SK-N-SH (cell line): ENCODE measurements at regions not wholly inside any gene's neighbourhood (a gene's known extent, or its start where the extent isn't known, plus 50 kb on each side); places are given as distances from the start of the nearest gene placed in this dataset.

Experiments used
- CTCF ChIA-PET: fragments of 300-600, 350-600 bp; formaldehyde crosslinking; extraction: SDS; loops from one replicate; lab custom pipeline; 2021; lab: Yijun Ruan, JAX
- POLR2A ChIA-PET: fragments of 350-600 bp; sonication (Branson Sonifier 250); formaldehyde crosslinking; extraction: SDS; loops from one replicate; lab custom pipeline; 2020; ENCODE audit warnings: antibody characterized with exemption, inconsistent platforms; lab: Yijun Ruan, JAX
- DNase-seq: peaks from one replicate; pipeline ENCODE4 v3.0.0; 2012
- H2AFZ ChIP-seq: fragments of 200-600 bp; sonication (generic); 2 replicates; pipeline ENCODE4 v1.8.1; 2016; ENCODE audit warnings: antibody characterized with exemption, mild to moderate bottlenecking, low read depth
- H3F3A ChIP-seq: fragments of 200-600 bp; sonication (generic); replicated peaks from 2 replicates; pipeline ENCODE3; 2016; ENCODE audit warnings: antibody characterized with exemption, mild to moderate bottlenecking; ENCODE audit not compliant: insufficient read depth
- H3K27ac ChIP-seq, 2 experiments: fragments of 200-500 bp in 1 of 2; fragments of 200-600 bp in 1 of 2; sonication (Bioruptor generic) in 1 of 2; sonication (generic), shearing (Covaris generic) in 1 of 2; 2 replicates each; pipeline versions ENCODE4 v1.5.1 to v1.6.1; 2014 to 2016; ENCODE audit warnings: low read depth in 2 of 2, inconsistent platforms in 1 of 2, low read length in 1 of 2, mild to moderate bottlenecking in 1 of 2, mixed read lengths in 1 of 2
- H3K27me3 ChIP-seq: fragments of 200-600 bp; sonication (generic), shearing (Covaris generic); 2 replicates; pipeline ENCODE4 v1.6.1; 2016; ENCODE audit warnings: mixed run types; ENCODE audit not compliant: insufficient read depth
- H3K36me3 ChIP-seq, 2 experiments: fragments of 200-500 bp in 1 of 2; fragments of 200-600 bp in 1 of 2; sonication (Bioruptor generic) in 1 of 2; sonication (generic) in 1 of 2; replicated peaks in 1 of 2; 2 replicates each; pipeline versions ENCODE3 to v1.5.1; 2014 to 2016; ENCODE audit warnings: low read length in 1 of 2, mild to moderate bottlenecking in 1 of 2; ENCODE audit not compliant: insufficient read depth in 2 of 2, control insufficient read depth in 1 of 2
- H3K4me1 ChIP-seq, 2 experiments: fragments of 200-500 bp in 1 of 2; fragments of 200-600 bp in 1 of 2; sonication (Bioruptor generic) in 1 of 2; sonication (generic), shearing (Covaris generic) in 1 of 2; 2 replicates each; pipeline versions ENCODE4 v1.5.1 to v1.6.1; 2014 to 2016; ENCODE audit warnings: low read depth in 1 of 2, low read length in 1 of 2, mixed run types in 1 of 2; ENCODE audit not compliant: insufficient read depth in 2 of 2, control insufficient read depth in 1 of 2
- H3K4me2 ChIP-seq: fragments of 200-600 bp; sonication (generic), shearing (Covaris generic); 2 replicates; pipeline ENCODE4 v1.6.1; 2017; ENCODE audit warnings: mixed run types
- H3K4me3 ChIP-seq, 2 experiments: fragments of 200-500 bp in 1 of 2; fragments of 200-600 bp in 1 of 2; sonication (Bioruptor generic) in 1 of 2; sonication (generic), shearing (Covaris generic) in 1 of 2; 2 replicates each; pipeline versions ENCODE4 v1.5.1 to v1.8.1; 2014 to 2016; ENCODE audit warnings: low read depth in 2 of 2, inconsistent platforms in 1 of 2, low read length in 1 of 2, mild to moderate bottlenecking in 1 of 2, mixed read lengths in 1 of 2, moderate library complexity in 1 of 2
- H3K79me2 ChIP-seq: fragments of 200-600 bp; sonication (generic); 2 replicates; pipeline ENCODE4 v1.8.1; 2017; ENCODE audit warnings: mild to moderate bottlenecking; ENCODE audit not compliant: insufficient read depth
- H3K9ac ChIP-seq: fragments of 200-600 bp; sonication (generic); 2 replicates; pipeline ENCODE4 v1.6.1; 2017; ENCODE audit warnings: mixed run types
- H3K9me2 ChIP-seq: fragments of 200-600 bp; sonication (generic); 2 replicates; pipeline ENCODE4 v1.6.1; 2017; ENCODE audit warnings: mixed run types
- H3K9me3 ChIP-seq: fragments of 200-600 bp; sonication (generic); 2 replicates; pipeline ENCODE4 v1.6.1; 2017; ENCODE audit warnings: mixed run types, mild to moderate bottlenecking, moderate library complexity
- H4K20me1 ChIP-seq: fragments of 200-600 bp; sonication (generic); 2 replicates; pipeline ENCODE4 v1.6.1; 2017; ENCODE audit warnings: mild to moderate bottlenecking, mixed run types; ENCODE audit not compliant: insufficient read depth
- CHD2 ChIP-seq: fragments of 150-350 bp; IDR thresholded peaks from 2 replicates; pipeline ENCODE4 v1.6.1; 2018; ENCODE audit warnings: low read length; ENCODE audit not compliant: partially characterized antibody
- EP300 ChIP-seq, 2 experiments: IDR thresholded peaks; 2 replicates each; pipeline versions ENCODE4 v1.4.0 to v1.6.1; 2012; ENCODE audit warnings: borderline replicate concordance in 1 of 2, low read depth in 1 of 2, low read length in 1 of 2
- EZH2phosphoT487 ChIP-seq: fragments of 200-600 bp; sonication (generic); IDR thresholded peaks from 2 replicates; pipeline ENCODE4 v1.6.1; 2017; ENCODE audit warnings: low read depth, mixed run types, mild to moderate bottlenecking, antibody characterized with exemption, moderate library complexity, borderline replicate concordance
- FOSL2 ChIP-seq: IDR thresholded peaks from 2 replicates; pipeline ENCODE4 v1.4.0; 2012; ENCODE audit warnings: low read depth, mild to moderate bottlenecking, moderate library complexity, borderline replicate concordance
- FOXJ3 ChIP-seq: sonication (generic); formaldehyde crosslinking; IDR thresholded peaks from 2 replicates; pipeline ENCODE4 v1.5.1; 2020; ENCODE audit warnings: mild to moderate bottlenecking, missing genetic modification reagents
- GABPA ChIP-seq: IDR thresholded peaks from 2 replicates; pipeline ENCODE4 v1.4.0; 2012; ENCODE audit warnings: low read depth, mild to moderate bottlenecking
- GATA2 ChIP-seq: sonication (generic); formaldehyde crosslinking; IDR thresholded peaks from 2 replicates; pipeline ENCODE4 v1.5.0; 2020; ENCODE audit warnings: mild to moderate bottlenecking, missing genetic modification reagents
- MEF2A ChIP-seq: IDR thresholded peaks from 2 replicates; pipeline ENCODE4 v1.4.0; 2012; ENCODE audit warnings: low read depth, borderline replicate concordance
- NFIC ChIP-seq: IDR thresholded peaks from 2 replicates; pipeline ENCODE4 v1.4.0; 2012; ENCODE audit warnings: borderline replicate concordance
- NRF1 ChIP-seq: IDR thresholded peaks from 2 replicates; pipeline ENCODE4 v1.6.1; 2012; ENCODE audit warnings: low read depth, mild to moderate bottlenecking, low read length
- POLR2AphosphoS5 ChIP-seq: IDR thresholded peaks from 2 replicates; pipeline ENCODE4 v1.6.1; 2012; ENCODE audit warnings: low read depth, low read length
- RCOR1 ChIP-seq: fragments of 150-350 bp; IDR thresholded peaks from 2 replicates; pipeline ENCODE4 v1.6.1; 2017; ENCODE audit warnings: antibody characterized with exemption, low read length
- RXRA ChIP-seq: IDR thresholded peaks from 2 replicates; pipeline ENCODE4 v1.4.0; 2012; ENCODE audit warnings: low read depth, mild to moderate bottlenecking, borderline replicate concordance
- SIN3A ChIP-seq: IDR thresholded peaks from 2 replicates; pipeline ENCODE4 v1.6.1; 2012; ENCODE audit warnings: low read depth, mild to moderate bottlenecking, low read length, moderate library complexity, borderline replicate concordance
- SMC3 ChIP-seq: IDR thresholded peaks from 2 replicates; pipeline ENCODE4 v1.6.1; 2012; ENCODE audit warnings: low read depth, low read length, improper control_type of control experiment
- TEAD4 ChIP-seq: IDR thresholded peaks from 2 replicates; pipeline ENCODE4 v1.4.0; 2012; ENCODE audit warnings: mild to moderate bottlenecking, borderline replicate concordance; ENCODE audit not compliant: insufficient read depth
- WGBS: methylation state at CpG from one replicate; pipeline ENCODE4 v1.1.6; 2017; ENCODE audit warnings: low lambda C conversion rate; 5-methylcytosine and 5-hydroxymethylcytosine counted together
- TF ChIP-seq, protein P1 (sequence below): IDR thresholded peaks from 2 replicates; pipeline ENCODE4; 2012
- TF ChIP-seq, protein P2 (sequence below): fragments of 200-600 bp; sonication (generic); IDR thresholded peaks from 2 replicates; pipeline ENCODE4 v1.6.1; 2017; ENCODE audit warnings: antibody characterized with exemption, mild to moderate bottlenecking, moderate library complexity
- TF ChIP-seq, protein P3 (sequence below): IDR thresholded peaks from 2 replicates; pipeline ENCODE4 v1.4.0; 2012; ENCODE audit warnings: low read depth, borderline replicate concordance
- TF ChIP-seq, protein P4 (sequence below): IDR thresholded peaks from 2 replicates; pipeline ENCODE4 v1.4.0; 2012; ENCODE audit warnings: low read depth

DNA sequence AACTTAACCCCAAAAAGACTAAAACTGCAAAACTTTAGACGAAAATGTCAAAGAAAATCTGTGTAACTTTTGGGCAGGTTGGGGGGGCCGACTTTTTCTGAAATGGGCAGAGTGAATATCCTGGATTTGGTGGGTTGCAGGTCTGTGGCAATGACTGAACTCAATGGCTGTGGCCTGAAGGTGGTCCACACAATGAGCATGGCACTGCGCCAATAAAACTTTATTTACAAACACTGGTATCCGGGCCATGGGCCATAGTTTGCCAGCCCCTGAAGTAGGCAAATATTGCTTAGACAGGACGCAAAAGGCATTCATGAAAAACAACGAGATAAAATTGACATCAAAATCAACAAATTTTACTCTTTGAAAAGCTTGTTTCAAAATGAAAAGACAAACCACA is 66.2 kb downstream of the RTP5 start:
- no peaks in the 10 kb centered on the region for H3K79me2 ChIP-seq
- TF ChIP-seq NRF1 (no peak), NFIC (0 out of 2 replicates have a peak, but pooled peaks have one; percentile 14)
- H3K36me3 ChIP-seq = no peaks in the 10 kb centered on the region
- no peak overlapping the region for H3K9ac ChIP-seq
- H3K27me3 ChIP-seq = no peaks in the 10 kb centered on the region
- WGBS = 91% methylated on average over 6 of the region's 6 CpGs
- H3F3A ChIP-seq = peaks cover 7% of the 10 kb centered on the region
- no peak overlapping the region for H3K4me3 ChIP-seq
- H3K4me1 ChIP-seq = peaks cover 5 to 11% of the 10 kb centered on the region in 2 experiments; a peak in 2 of 4 replicates
- H2AFZ ChIP-seq = no peak overlapping the region
- ChIA-PET POLR2A (no interaction called here), CTCF (no interaction called here)
- no peaks in the 10 kb centered on the region for H3K9me2 ChIP-seq
- no peaks in the 10 kb centered on the region for H3K9me3 ChIP-seq
- no peaks in the 10 kb centered on the region for H4K20me1 ChIP-seq
- H3K4me2 ChIP-seq = peak overlapping the region; percentile 5; the same call in 1 of the 2 replicates
- DNase-seq = no peak
- H3K27ac ChIP-seq = peak overlapping the region; percentile 39 to 73; a peak in 3 of 4 replicates

DNA sequence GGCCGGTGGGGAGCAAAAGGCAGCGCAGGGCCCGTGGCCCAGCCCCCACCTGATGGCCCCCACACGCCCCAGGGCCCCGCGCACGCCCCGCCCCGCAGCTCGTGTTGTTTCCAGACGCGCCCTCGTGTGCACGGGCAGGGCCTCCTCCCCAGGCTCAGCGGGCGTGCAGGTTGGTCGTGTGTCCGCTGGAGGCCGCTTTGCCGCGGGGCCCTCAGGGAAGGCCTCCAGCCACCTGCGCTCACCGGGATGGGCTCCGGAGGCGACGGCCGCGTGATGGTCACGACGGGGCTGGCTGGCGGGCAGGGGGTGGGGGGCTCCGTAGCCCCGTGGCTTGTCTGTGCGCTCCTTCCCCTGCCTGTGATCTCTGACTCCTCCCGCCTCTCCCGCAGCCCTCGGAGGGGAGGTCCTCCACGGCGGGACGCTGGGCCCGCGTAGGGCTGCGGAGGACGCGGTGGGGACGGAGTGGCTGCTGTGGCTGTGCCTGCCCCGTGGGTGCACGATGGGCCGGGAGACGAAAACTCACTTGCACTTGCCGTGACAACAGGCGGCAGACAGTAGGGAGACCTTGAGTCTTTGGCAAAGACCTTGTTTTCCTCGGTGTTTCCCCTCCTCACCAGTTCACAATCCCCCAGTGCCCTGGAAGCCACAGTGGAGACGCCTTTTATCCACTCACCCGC is 67.1 kb downstream of the RTP5 start:
- Histone ChIP-seq H3K4me3 (no peak overlapping the region), H3K4me2 (no peak overlapping the region), H3K36me3 (no peaks in the 10 kb centered on the region), H3F3A (peaks cover 7% of the 10 kb centered on the region), H3K9ac (no peak overlapping the region), H3K27ac (no peak overlapping the region)
- POLR2A ChIA-PET = no interaction called here
- TF ChIP-seq SMC3 (no peak), SIN3A (no peak), NFIC (no peak), RCOR1 (no peak), GATA2 (CRISPR knock-in tag) (no peak), GABPA (no peak), POLR2AphosphoS5 (no peak), RXRA (no peak), CHD2 (no peak), FOXJ3 (no peak), EZH2phosphoT487 (no peak), TEAD4 (no peak), FOSL2 (no peak), EP300 (IDR thresholded peaks at IDR 0.05; ENCODE audit: borderline replicate concordance in 1 of 2, low read depth in 1 of 2, low read length in 1 of 2) (no peak), MEF2A (no peak)
- TF ChIP-seq, protein P1, sequence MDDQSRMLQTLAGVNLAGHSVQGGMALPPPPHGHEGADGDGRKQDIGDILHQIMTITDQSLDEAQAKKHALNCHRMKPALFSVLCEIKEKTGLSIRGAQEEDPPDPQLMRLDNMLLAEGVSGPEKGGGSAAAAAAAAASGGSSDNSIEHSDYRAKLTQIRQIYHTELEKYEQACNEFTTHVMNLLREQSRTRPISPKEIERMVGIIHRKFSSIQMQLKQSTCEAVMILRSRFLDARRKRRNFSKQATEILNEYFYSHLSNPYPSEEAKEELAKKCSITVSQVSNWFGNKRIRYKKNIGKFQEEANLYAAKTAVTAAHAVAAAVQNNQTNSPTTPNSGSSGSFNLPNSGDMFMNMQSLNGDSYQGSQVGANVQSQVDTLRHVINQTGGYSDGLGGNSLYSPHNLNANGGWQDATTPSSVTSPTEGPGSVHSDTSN = no peak
- TF ChIP-seq, protein P2, sequence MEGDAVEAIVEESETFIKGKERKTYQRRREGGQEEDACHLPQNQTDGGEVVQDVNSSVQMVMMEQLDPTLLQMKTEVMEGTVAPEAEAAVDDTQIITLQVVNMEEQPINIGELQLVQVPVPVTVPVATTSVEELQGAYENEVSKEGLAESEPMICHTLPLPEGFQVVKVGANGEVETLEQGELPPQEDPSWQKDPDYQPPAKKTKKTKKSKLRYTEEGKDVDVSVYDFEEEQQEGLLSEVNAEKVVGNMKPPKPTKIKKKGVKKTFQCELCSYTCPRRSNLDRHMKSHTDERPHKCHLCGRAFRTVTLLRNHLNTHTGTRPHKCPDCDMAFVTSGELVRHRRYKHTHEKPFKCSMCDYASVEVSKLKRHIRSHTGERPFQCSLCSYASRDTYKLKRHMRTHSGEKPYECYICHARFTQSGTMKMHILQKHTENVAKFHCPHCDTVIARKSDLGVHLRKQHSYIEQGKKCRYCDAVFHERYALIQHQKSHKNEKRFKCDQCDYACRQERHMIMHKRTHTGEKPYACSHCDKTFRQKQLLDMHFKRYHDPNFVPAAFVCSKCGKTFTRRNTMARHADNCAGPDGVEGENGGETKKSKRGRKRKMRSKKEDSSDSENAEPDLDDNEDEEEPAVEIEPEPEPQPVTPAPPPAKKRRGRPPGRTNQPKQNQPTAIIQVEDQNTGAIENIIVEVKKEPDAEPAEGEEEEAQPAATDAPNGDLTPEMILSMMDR = no peak
- TF ChIP-seq, protein P3, sequence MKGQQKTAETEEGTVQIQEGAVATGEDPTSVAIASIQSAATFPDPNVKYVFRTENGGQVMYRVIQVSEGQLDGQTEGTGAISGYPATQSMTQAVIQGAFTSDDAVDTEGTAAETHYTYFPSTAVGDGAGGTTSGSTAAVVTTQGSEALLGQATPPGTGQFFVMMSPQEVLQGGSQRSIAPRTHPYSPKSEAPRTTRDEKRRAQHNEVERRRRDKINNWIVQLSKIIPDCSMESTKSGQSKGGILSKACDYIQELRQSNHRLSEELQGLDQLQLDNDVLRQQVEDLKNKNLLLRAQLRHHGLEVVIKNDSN = no peak
- TF ChIP-seq, protein P4, sequence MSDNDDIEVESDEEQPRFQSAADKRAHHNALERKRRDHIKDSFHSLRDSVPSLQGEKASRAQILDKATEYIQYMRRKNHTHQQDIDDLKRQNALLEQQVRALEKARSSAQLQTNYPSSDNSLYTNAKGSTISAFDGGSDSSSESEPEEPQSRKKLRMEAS = no peak
- TF ChIP-seq, all 33 proteins: peak for 0
- CTCF ChIA-PET = interaction anchor here (1.4 kb wide), 1 partner anchor 14 kb away, joined by 9 read pairs; no protein-coding TSS in a partner anchor
- Histone ChIP-seq H3K4me1 (peaks cover 7 to 11% of the 10 kb centered on the region in 2 experiments; a peak in 2 of 4 replicates), H3K9me3 (no peaks in the 10 kb centered on the region), H3K27me3 (no peaks in the 10 kb centered on the region), H3K79me2 (no peaks in the 10 kb centered on the region), H3K9me2 (no peaks in the 10 kb centered on the region), H2AFZ (no peak overlapping the region), H4K20me1 (no peaks in the 10 kb centered on the region)
- WGBS = 97% methylated on average over 38 of the region's 55 CpGs
- no peak for DNase-seq
